Ovary (tissue), 7 donors: ENCODE measurements at regions not wholly inside any gene's neighbourhood (a gene's known extent, or its start where the extent isn't known, plus 50 kb on each side); places are given as distances from the start of the nearest gene placed in this dataset.

ENCODE experiments used
- DNase-seq, 5 donors: peaks; one replicate each; pipeline ENCODE4 v3.0.0-alpha.2; 2019 to 2020
- H3K27ac ChIP-seq, 2 donors: fragments of 200-600 bp; one replicate each; pipeline versions ENCODE4 v1.5.1 to v1.8.0; 2019 to 2022
- H3K27me3 ChIP-seq: fragments of 200-600 bp; one replicate; pipeline ENCODE4 v1.8.0; 2022
- H3K36me3 ChIP-seq: fragments of 200-600 bp; sonication (generic); one replicate; pipeline ENCODE4 v1.5.1; 2019
- H3K4me1 ChIP-seq: one replicate; pipeline ENCODE4 v1.8.1; 2013; ENCODE audit warnings: mild to moderate bottlenecking, moderate library complexity; ENCODE audit not compliant: insufficient read depth
- H3K4me3 ChIP-seq: fragments of 200-600 bp; sonication (generic); one replicate; pipeline ENCODE4 v1.5.1; 2017
- H3K9me3 ChIP-seq, 2 donors: fragments of 200-600 bp in 1 of 2; sonication (generic) in 1 of 2; one replicate each; pipeline versions ENCODE4 v1.5.1 to v1.8.1; 2013 to 2019; ENCODE audit warnings: mild to moderate bottlenecking in 1 of 2, moderate library complexity in 1 of 2
- CTCF ChIP-seq, 3 donors: fragments of 450-650 bp in 2 of 3; fragments of 200-600 bp in 1 of 3; IDR thresholded peaks; one replicate each; pipeline versions ENCODE4 v1.5.1 to v1.8.0; 2016 to 2022; ENCODE audit warnings: antibody characterized with exemption in 3 of 3, mild to moderate bottlenecking in 1 of 3
- EP300 ChIP-seq: sonication (generic); formaldehyde crosslinking; IDR thresholded peaks from one replicate; pipeline ENCODE4 v1.6.1; 2017; ENCODE audit warnings: antibody characterized with exemption
- POLR2A ChIP-seq: fragments of 450-650 bp; IDR thresholded peaks from one replicate; pipeline ENCODE4 v1.6.1; 2017; ENCODE audit warnings: antibody characterized with exemption, mild to moderate bottlenecking, moderate library complexity
- WGBS, 3 donors: extraction: QIAGEN DNeasy Blood & Tissue Kit in 1 of 3; methylation state at CpG; one replicate each; pipeline versions ENCODE4 v1.1.5 to v1.1.7; 2013 to 2017; 5-methylcytosine and 5-hydroxymethylcytosine counted together
- intact Hi-C, 4 donors: fragments of 100-400 bp; cut with DNase I; formaldehyde crosslinking; loops; one replicate each; pipeline versions ENCODE4 v1.11.0 to v1.15.1; 2022 to 2023
- donor health status: DM: no; HTN: no; CAD: no; lungs with moderate emphysema.
- donor health status: DM: no; HTN: no; CAD: no.
- donor health status: Bipolar disorder and iron deficiency.
- donor health status: DM: no; HTN: no; CAD: no.
- donor health status: DM: yes; HTN: yes; CAD: no.

DNA sequence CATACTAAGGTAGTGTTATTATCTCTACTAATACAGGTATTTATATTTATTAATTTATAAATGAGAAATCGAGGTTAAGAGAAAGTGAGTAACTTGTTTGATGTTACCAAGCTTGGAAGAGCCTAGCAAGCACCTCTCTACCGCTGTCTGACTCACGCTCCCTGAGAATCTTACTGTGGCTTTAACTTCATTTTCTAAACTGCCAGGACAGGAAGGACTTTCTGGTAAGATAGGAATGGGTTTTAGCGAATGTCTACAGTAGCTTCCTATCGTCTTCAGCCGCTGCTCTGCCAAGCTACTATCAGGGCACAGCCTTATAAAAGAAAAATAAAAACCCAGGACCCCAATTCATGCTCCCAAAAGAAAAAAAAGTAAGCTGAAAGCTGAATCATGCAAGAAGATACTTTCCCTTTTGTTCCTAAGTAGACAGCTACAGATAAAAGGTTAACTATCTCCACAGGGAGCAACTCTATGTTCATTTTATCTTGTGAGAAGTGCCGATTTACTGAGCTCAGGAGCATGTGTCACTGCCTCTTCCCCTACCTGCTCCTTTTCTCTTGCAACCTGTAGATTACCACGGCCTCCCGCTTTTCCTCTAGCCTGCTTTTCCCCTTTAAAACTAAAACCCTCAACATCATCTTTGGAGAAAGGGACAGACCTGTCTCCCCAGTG, 60.2 kb downstream of the THNSL1 start:
- Histone ChIP-seq H3K36me3 (no peaks in the 10 kb centered on the region), H3K9me3 (no peaks in the 10 kb centered on the region), H3K4me1 (peaks cover 2% of the 10 kb centered on the region), H3K27me3 (no peaks in the 10 kb centered on the region), H3K4me3 (no peak overlapping the region), H3K27ac (no peak overlapping the region)
- WGBS, 3 donors, result 64 to 73% (median 67%) methylated on average over 9 of the region's 9 CpGs
- intact Hi-C loops, result no loop called here
- no peak for TF ChIP-seq CTCF (IDR thresholded peaks at IDR 0.05)
- no peak for TF ChIP-seq EP300
- TF ChIP-seq POLR2A, result no peak
- no peak for DNase-seq

DNA sequence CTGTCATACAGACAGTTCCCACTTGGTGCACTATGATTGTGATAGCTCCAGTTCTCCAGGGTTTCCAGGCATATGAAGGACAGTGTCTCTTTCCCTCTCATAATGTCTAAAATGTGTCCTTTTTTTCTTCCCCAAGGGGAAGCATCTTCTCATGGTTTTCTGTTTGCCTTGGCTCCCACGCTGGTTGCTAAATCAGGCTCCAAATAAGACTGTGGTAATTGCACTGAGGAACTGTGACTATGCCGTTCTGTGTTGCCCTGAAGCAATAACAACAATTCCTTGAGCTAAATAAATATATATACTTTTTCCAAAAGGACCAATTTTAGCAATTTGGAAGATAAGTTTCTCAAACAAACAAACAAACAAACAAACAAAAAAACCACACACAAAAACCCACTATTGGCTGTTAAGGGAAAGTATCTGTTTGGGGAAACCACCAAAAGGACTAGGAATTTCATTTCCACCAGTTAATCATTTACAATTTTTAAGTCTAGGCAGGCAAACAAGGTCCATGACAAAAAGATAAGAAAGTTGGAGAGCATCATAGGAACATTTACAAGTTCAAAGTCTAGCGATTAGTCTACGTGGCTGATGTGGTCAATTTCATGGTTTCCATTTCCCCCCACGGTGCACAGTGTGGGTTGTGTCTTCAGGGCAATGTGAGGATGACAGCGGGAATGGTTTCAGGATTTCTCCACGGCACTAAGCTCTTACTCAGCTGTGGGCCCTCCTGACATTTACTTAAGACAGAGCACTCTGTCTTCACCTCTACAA, 62.4 kb downstream of the THNSL1 start:
- WGBS, 3 donors, result 66 to 75% (median 73%) methylated on average over 7 of the region's 7 CpGs
- DNase-seq, result no peak

GRCh38 chr10:25080880-25081581, 64.6 kb downstream of the THNSL1 start:
- Histone ChIP-seq H3K27me3 (no peaks in the 10 kb centered on the region), H3K4me1 (peaks cover 8% of the 10 kb centered on the region), H3K27ac (no peak overlapping the region), H3K9me3 (no peaks in the 10 kb centered on the region), H3K36me3 (no peaks in the 10 kb centered on the region), H3K4me3 (no peak overlapping the region)
- DNase-seq, result peak; percentile 72 to 85 (median 81)
- 1 to 3% (median 2%) methylated on average over 9 of the region's 9 CpGs for WGBS, 3 donors
- TF ChIP-seq POLR2A (no peak), CTCF (IDR thresholded peaks at IDR 0.05) (peak; percentile 69 to 89 (median 81)), EP300 (no peak)
- intact Hi-C loops, result no loop called here

More for the DNA sequence above, 62.4 kb downstream of the THNSL1 start:
- no peaks in the 10 kb centered on the region for H3K9me3 ChIP-seq
- TF ChIP-seq EP300 (no peak), CTCF (IDR thresholded peaks at IDR 0.05) (no peak), POLR2A (no peak)
- no peak overlapping the region for H3K27ac ChIP-seq
- intact Hi-C loops, result no loop called here
- no peaks in the 10 kb centered on the region for H3K36me3 ChIP-seq
- no peaks in the 10 kb centered on the region for H3K27me3 ChIP-seq
- peaks cover 8% of the 10 kb centered on the region for H3K4me1 ChIP-seq
- no peak overlapping the region for H3K4me3 ChIP-seq

GRCh38 chr10:25082276-25083204, 66.1 kb downstream of the THNSL1 start:
- Histone ChIP-seq H3K4me1 (peaks cover 8% of the 10 kb centered on the region), H3K27me3 (no peaks in the 10 kb centered on the region), H3K4me3 (no peak overlapping the region), H3K36me3 (no peaks in the 10 kb centered on the region), H3K27ac (no peak overlapping the region), H3K9me3 (no peaks in the 10 kb centered on the region)
- intact Hi-C loops, result no loop called here
- DNase-seq, result no peak
- 24 to 39% (median 25%) methylated on average over 8 of the region's 8 CpGs for WGBS, 3 donors
- TF ChIP-seq EP300 (no peak), POLR2A (no peak), CTCF (IDR thresholded peaks at IDR 0.05) (no peak)
